HEK293 (cell line): ENCODE measurements at regions not wholly inside any gene's neighbourhood (a gene's known extent, or its start where the extent isn't known, plus 50 kb on each side); places are given as distances from the start of the nearest gene placed in this dataset.

Experiments used
- CTCF ChIA-PET: fragments of 350-600 bp; formaldehyde crosslinking; extraction: SDS; loops from one replicate; lab custom pipeline; 2021; ENCODE audit warnings: antibody characterized with exemption; lab: Yijun Ruan, JAX
- POLR2A ChIA-PET: fragments of 300-600 bp; formaldehyde crosslinking; extraction: SDS; loops from one replicate; lab custom pipeline; 2020; ENCODE audit warnings: antibody characterized with exemption, inconsistent platforms; lab: Yijun Ruan, JAX
- H3K27ac ChIP-seq: fragments of 200-500 bp; sonication (Bioruptor generic); 2 replicates; pipeline ENCODE4 v1.5.1; 2014; ENCODE audit warnings: low read depth, low read length, control low read depth, inconsistent platforms; ENCODE audit errors: extremely low read depth
- H3K36me3 ChIP-seq, 2 experiments: fragments of 200-500 bp in 1 of 2; sonication (Bioruptor generic) in 1 of 2; 1 replicate in 1 of 2; 2 replicates in 1 of 2; pipeline ENCODE4 v1.5.1; 2014 to 2017; ENCODE audit warnings: inconsistent platforms in 2 of 2, low read length in 2 of 2; ENCODE audit not compliant: control insufficient read depth in 2 of 2, insufficient read depth in 1 of 2
- H3K4me1 ChIP-seq: fragments of 200-500 bp; sonication (Bioruptor generic); 2 replicates; pipeline ENCODE4 v1.5.1; 2014; ENCODE audit warnings: mild to moderate bottlenecking, low read length, inconsistent platforms; ENCODE audit not compliant: control insufficient read depth, insufficient read depth
- H3K4me3 ChIP-seq: 2 replicates; pipeline ENCODE4 v1.5.1; 2011; ENCODE audit warnings: low read depth, mild to moderate bottlenecking, control low read depth, low read length, moderate library complexity
- H3K9me3 ChIP-seq: fragments of 200-500 bp; sonication (Bioruptor generic); 2 replicates; pipeline ENCODE4 v1.5.1; 2014; ENCODE audit warnings: low read depth, low read length, inconsistent platforms; ENCODE audit not compliant: control insufficient read depth, insufficient read depth
- EGR2 ChIP-seq: fragments of 450-650 bp; formaldehyde crosslinking; IDR thresholded peaks from 2 replicates; pipeline ENCODE4 v1.5.1; 2016; ENCODE audit warnings: low read depth, missing biosample characterization, missing genetic modification characterization
- GLI4 ChIP-seq: fragments of 450-650 bp; formaldehyde crosslinking; IDR thresholded peaks from 2 replicates; pipeline ENCODE4 v1.5.1; 2016; ENCODE audit warnings: missing biosample characterization, missing genetic modification characterization
- KLF1 ChIP-seq: fragments of 450-650 bp; formaldehyde crosslinking; IDR thresholded peaks from 2 replicates; pipeline ENCODE4 v1.5.1; 2016; ENCODE audit warnings: missing biosample characterization, missing genetic modification characterization
- KLF10 ChIP-seq: fragments of 450-650 bp; IDR thresholded peaks from 2 replicates; pipeline ENCODE4 v1.5.1; 2018; ENCODE audit warnings: missing biosample characterization, mild to moderate bottlenecking, missing genetic modification characterization
- SALL2 ChIP-seq: fragments of 450-650 bp; formaldehyde crosslinking; IDR thresholded peaks from 2 replicates; pipeline ENCODE4 v1.5.0; 2017; ENCODE audit warnings: missing biosample characterization, mild to moderate bottlenecking, missing genetic modification characterization, borderline replicate concordance
- ZBTB7A ChIP-seq: fragments of 450-650 bp; formaldehyde crosslinking; IDR thresholded peaks from 2 replicates; pipeline ENCODE4 v1.5.1; 2016; ENCODE audit warnings: low read depth, missing biosample characterization, missing genetic modification characterization
- ZEB2 ChIP-seq: fragments of 450-650 bp; formaldehyde crosslinking; IDR thresholded peaks from 2 replicates; pipeline ENCODE4 v1.5.1; 2016; ENCODE audit warnings: missing biosample characterization, missing genetic modification characterization
- ZNF174 ChIP-seq: fragments of 450-650 bp; formaldehyde crosslinking; IDR thresholded peaks from 2 replicates; pipeline ENCODE4 v1.5.0; 2017; ENCODE audit warnings: missing biosample characterization, mild to moderate bottlenecking, missing genetic modification characterization
- ZNF175 ChIP-seq: fragments of 450-650 bp; formaldehyde crosslinking; IDR thresholded peaks from 2 replicates; pipeline ENCODE4 v1.5.1; 2016; ENCODE audit warnings: missing biosample characterization, missing genetic modification characterization
- ZNF426 ChIP-seq: fragments of 450-650 bp; formaldehyde crosslinking; IDR thresholded peaks from 2 replicates; pipeline ENCODE4 v1.5.1; 2017; ENCODE audit warnings: missing biosample characterization, missing genetic modification characterization, mild to moderate bottlenecking, inconsistent platforms, moderate library complexity
- ZNF521 ChIP-seq: fragments of 450-650 bp; formaldehyde crosslinking; IDR thresholded peaks from 2 replicates; pipeline ENCODE4 v1.5.1; 2017; ENCODE audit warnings: missing biosample characterization, mild to moderate bottlenecking, missing genetic modification characterization
- ZNF571 ChIP-seq: fragments of 450-650 bp; formaldehyde crosslinking; IDR thresholded peaks from 2 replicates; pipeline ENCODE4 v1.5.0; 2017; ENCODE audit warnings: missing biosample characterization, missing genetic modification characterization
- ZNF596 ChIP-seq: fragments of 450-650 bp; IDR thresholded peaks from 2 replicates; pipeline ENCODE4 v1.5.0; 2018; ENCODE audit warnings: missing biosample characterization, mild to moderate bottlenecking, missing genetic modification characterization, moderate library complexity
- ZNF621 ChIP-seq: fragments of 450-650 bp; formaldehyde crosslinking; IDR thresholded peaks from 2 replicates; pipeline ENCODE4 v1.5.1; 2017; ENCODE audit warnings: missing biosample characterization, missing genetic modification characterization
- ZNF664 ChIP-seq: fragments of 450-650 bp; formaldehyde crosslinking; IDR thresholded peaks from 2 replicates; pipeline ENCODE4 v1.5.1; 2016; ENCODE audit warnings: missing biosample characterization, missing genetic modification characterization
- TF ChIP-seq, protein P1 (sequence below): fragments of 450-650 bp; formaldehyde crosslinking; IDR thresholded peaks from 2 replicates; pipeline ENCODE4 v1.5.1; 2017; ENCODE audit warnings: missing biosample characterization, missing genetic modification characterization
- TF ChIP-seq, protein P2 (sequence below): fragments of 450-650 bp; IDR thresholded peaks from 2 replicates; pipeline ENCODE4 v1.5.1; 2018; ENCODE audit warnings: missing biosample characterization, missing genetic modification characterization
- TF ChIP-seq, protein P3 (sequence below): fragments of 450-650 bp; formaldehyde crosslinking; IDR thresholded peaks from 2 replicates; pipeline ENCODE4 v1.5.1; 2016; ENCODE audit warnings: missing biosample characterization, missing genetic modification characterization, borderline replicate concordance

DNA sequence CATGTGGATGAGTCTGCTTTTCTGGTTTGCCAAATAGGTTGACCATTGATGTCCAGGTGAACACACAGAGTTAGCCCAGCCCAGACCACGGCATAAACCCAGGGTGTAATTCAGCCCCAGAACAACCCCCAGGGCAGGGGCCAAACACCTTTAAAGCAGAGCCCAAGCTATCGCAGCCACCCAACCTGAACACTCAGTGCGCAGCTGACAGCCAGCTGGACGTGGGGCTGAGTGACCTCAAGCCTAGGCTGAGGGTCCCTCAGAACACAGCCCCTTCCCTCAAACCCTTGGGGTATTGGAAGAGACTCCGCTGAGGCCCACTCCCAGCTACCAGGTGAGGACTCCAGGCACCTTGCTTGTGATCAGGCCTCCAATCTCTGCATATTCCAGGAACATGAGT, 161.5 kb upstream of the NECTIN1 start:
- ChIA-PET POLR2A (no interaction called here), CTCF (no interaction called here)
- H3K9me3 ChIP-seq: no peaks in the 10 kb centered on the region
- no peak overlapping the region for H3K4me3 ChIP-seq
- H3K27ac ChIP-seq: no peak overlapping the region
- no peaks in the 10 kb centered on the region for H3K36me3 ChIP-seq
- TF ChIP-seq KLF1 (tag by site-specific recombination): no peak
- TF ChIP-seq ZNF521 (tag by site-specific recombination): no peak
- TF ChIP-seq ZNF571: no peak
- TF ChIP-seq, protein P1, sequence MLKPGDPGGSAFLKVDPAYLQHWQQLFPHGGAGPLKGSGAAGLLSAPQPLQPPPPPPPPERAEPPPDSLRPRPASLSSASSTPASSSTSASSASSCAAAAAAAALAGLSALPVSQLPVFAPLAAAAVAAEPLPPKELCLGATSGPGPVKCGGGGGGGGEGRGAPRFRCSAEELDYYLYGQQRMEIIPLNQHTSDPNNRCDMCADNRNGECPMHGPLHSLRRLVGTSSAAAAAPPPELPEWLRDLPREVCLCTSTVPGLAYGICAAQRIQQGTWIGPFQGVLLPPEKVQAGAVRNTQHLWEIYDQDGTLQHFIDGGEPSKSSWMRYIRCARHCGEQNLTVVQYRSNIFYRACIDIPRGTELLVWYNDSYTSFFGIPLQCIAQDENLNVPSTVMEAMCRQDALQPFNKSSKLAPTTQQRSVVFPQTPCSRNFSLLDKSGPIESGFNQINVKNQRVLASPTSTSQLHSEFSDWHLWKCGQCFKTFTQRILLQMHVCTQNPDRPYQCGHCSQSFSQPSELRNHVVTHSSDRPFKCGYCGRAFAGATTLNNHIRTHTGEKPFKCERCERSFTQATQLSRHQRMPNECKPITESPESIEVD: no peak
- TF ChIP-seq EGR2 (tag by site-specific recombination): no peak
- TF ChIP-seq, protein P2, sequence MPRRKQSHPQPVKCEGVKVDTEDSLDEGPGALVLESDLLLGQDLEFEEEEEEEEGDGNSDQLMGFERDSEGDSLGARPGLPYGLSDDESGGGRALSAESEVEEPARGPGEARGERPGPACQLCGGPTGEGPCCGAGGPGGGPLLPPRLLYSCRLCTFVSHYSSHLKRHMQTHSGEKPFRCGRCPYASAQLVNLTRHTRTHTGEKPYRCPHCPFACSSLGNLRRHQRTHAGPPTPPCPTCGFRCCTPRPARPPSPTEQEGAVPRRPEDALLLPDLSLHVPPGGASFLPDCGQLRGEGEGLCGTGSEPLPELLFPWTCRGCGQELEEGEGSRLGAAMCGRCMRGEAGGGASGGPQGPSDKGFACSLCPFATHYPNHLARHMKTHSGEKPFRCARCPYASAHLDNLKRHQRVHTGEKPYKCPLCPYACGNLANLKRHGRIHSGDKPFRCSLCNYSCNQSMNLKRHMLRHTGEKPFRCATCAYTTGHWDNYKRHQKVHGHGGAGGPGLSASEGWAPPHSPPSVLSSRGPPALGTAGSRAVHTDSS: no peak
- no peaks in the 10 kb centered on the region; the same call in 1 of the 2 replicates for H3K4me1 ChIP-seq

DNA sequence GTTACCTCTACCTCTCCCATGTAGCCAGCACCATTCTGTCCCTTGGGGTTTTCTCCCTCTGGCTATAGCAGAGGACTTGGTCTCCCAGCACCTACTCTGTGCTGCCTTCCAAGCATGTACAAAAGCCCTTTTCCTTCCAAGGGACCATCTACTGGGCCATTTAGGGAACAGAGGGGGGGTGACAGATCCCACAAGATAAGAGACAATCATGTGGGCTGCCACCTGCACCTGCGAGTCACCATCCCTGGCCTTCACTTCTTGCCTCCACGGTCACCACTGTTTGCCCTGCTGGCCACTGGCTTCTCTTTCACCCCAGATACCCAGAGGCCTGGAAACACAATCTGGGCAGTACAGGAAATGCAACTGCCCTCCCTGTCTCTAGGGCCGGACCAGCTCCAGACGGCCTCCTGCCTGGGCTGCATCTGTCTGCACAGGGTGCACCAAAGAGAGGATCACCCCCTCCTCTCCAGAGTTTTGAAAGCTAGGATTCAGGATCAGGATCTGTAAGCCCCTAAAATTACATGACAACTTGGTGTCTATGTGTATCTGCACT, 160.8 kb upstream of the NECTIN1 start:
- Histone ChIP-seq H3K36me3 (no peaks in the 10 kb centered on the region), H3K9me3 (no peaks in the 10 kb centered on the region), H3K4me3 (no peak overlapping the region), H3K27ac (no peak overlapping the region), H3K4me1 (no peaks in the 10 kb centered on the region; the same call in 1 of the 2 replicates)
- POLR2A ChIA-PET: no interaction called here
- CTCF ChIA-PET: no interaction called here
- no peak for TF ChIP-seq GLI4
- TF ChIP-seq KLF10 (tag by site-specific recombination): no peak
- TF ChIP-seq ZNF521 (tag by site-specific recombination): no peak
- no peak for TF ChIP-seq ZEB2 (tag by site-specific recombination)
- no peak for TF ChIP-seq ZNF664 (tag by site-specific recombination)
- TF ChIP-seq SALL2: no peak
- no peak for TF ChIP-seq ZBTB7A (tag by site-specific recombination)
- no peak for TF ChIP-seq ZNF621 (tag by site-specific recombination)
- no peak for TF ChIP-seq ZNF596 (tag by site-specific recombination)
- TF ChIP-seq ZNF174 (tag by site-specific recombination): no peak

DNA sequence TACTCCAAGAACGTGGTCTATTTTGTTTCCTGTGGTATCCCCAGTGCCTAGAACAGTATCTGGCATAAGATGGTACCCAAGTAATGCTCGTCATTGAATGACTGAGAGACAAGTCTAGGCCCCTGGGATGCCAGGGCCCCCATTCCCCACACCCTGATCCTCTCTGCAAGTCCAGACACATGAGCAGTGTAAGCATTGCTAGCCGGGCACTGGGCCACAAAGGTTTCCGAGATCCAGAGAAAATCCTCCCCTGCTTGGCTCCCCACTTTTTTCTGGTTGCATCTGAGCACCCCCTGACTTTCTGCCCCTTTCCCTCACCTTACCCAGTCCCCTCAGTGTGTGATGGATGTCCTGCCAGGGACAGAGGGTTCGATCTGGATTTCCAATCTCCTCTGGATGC, 160.1 kb upstream of the NECTIN1 start:
- no peaks in the 10 kb centered on the region for H3K36me3 ChIP-seq
- CTCF ChIA-PET: no interaction called here
- H3K4me3 ChIP-seq: no peak overlapping the region
- no peaks in the 10 kb centered on the region; the same call in 1 of the 2 replicates for H3K4me1 ChIP-seq
- no peaks in the 10 kb centered on the region for H3K9me3 ChIP-seq
- POLR2A ChIA-PET: no interaction called here
- TF ChIP-seq ZNF175 (tag by site-specific recombination): no peak
- TF ChIP-seq, protein P3, sequence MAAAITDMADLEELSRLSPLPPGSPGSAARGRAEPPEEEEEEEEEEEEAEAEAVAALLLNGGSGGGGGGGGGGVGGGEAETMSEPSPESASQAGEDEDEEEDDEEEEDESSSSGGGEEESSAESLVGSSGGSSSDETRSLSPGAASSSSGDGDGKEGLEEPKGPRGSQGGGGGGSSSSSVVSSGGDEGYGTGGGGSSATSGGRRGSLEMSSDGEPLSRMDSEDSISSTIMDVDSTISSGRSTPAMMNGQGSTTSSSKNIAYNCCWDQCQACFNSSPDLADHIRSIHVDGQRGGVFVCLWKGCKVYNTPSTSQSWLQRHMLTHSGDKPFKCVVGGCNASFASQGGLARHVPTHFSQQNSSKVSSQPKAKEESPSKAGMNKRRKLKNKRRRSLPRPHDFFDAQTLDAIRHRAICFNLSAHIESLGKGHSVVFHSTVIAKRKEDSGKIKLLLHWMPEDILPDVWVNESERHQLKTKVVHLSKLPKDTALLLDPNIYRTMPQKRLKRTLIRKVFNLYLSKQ (tag by site-specific recombination): no peak
- TF ChIP-seq ZNF426 (tag by site-specific recombination): no peak
- no peak overlapping the region for H3K27ac ChIP-seq
